Endothelial cell (in vitro differentiated cells): ENCODE measurements at regions not wholly inside any gene's neighbourhood (a gene's known extent, or its start where the extent isn't known, plus 50 kb on each side); places are given as distances from the start of the nearest gene placed in this dataset.

Source experiments
- DNase-seq: peaks from one replicate; pipeline ENCODE4 v3.0.0; 2021; ENCODE audit warnings: low spot score
- H3K27ac Mint-ChIP-seq: one replicate; pipeline ENCODE4 v1.8.0; 2021; ENCODE audit warnings: mixed read lengths, inconsistent platforms; ENCODE audit not compliant: unreplicated experiment
- H3K27me3 Mint-ChIP-seq: one replicate; pipeline ENCODE4 v1.8.0; 2021; ENCODE audit warnings: mild to moderate bottlenecking, moderate library complexity, mixed read lengths, inconsistent platforms; ENCODE audit not compliant: unreplicated experiment
- H3K36me3 Mint-ChIP-seq: one replicate; pipeline ENCODE4 v1.8.0; 2021; ENCODE audit warnings: mild to moderate bottlenecking, low read depth, mixed read lengths, inconsistent platforms; ENCODE audit not compliant: unreplicated experiment
- H3K4me1 Mint-ChIP-seq: one replicate; pipeline ENCODE4 v1.8.0; 2021; ENCODE audit warnings: mild to moderate bottlenecking, mixed read lengths, inconsistent platforms; ENCODE audit not compliant: unreplicated experiment
- H3K4me3 Mint-ChIP-seq: one replicate; pipeline ENCODE4 v1.8.0; 2021; ENCODE audit warnings: mild to moderate bottlenecking, mixed read lengths, inconsistent platforms; ENCODE audit not compliant: unreplicated experiment
- H3K9me3 Mint-ChIP-seq: one replicate; pipeline ENCODE4 v1.8.0; 2021; ENCODE audit warnings: mixed read lengths, inconsistent platforms; ENCODE audit not compliant: unreplicated experiment
- TF ChIP-seq, protein P1 (sequence below): fragments of 200-600 bp; sonication (generic); IDR thresholded peaks from one replicate; pipeline ENCODE4 v1.5.0; 2021; ENCODE audit warnings: antibody characterized with exemption; ENCODE audit not compliant: unreplicated experiment

GRCh38 chr21:23452384-23453083, 2154.7 kb downstream of the MRPL39 start:
- no peak overlapping the region for H3K4me3 Mint-ChIP-seq
- no peaks in the 10 kb centered on the region for H3K36me3 Mint-ChIP-seq
- H3K27ac Mint-ChIP-seq: no peak overlapping the region
- H3K9me3 Mint-ChIP-seq: no peaks in the 10 kb centered on the region
- peak; percentile 34 for DNase-seq
- H3K4me1 Mint-ChIP-seq: no peaks in the 10 kb centered on the region
- peaks cover 1% of the 10 kb centered on the region for H3K27me3 Mint-ChIP-seq
- TF ChIP-seq, protein P1, sequence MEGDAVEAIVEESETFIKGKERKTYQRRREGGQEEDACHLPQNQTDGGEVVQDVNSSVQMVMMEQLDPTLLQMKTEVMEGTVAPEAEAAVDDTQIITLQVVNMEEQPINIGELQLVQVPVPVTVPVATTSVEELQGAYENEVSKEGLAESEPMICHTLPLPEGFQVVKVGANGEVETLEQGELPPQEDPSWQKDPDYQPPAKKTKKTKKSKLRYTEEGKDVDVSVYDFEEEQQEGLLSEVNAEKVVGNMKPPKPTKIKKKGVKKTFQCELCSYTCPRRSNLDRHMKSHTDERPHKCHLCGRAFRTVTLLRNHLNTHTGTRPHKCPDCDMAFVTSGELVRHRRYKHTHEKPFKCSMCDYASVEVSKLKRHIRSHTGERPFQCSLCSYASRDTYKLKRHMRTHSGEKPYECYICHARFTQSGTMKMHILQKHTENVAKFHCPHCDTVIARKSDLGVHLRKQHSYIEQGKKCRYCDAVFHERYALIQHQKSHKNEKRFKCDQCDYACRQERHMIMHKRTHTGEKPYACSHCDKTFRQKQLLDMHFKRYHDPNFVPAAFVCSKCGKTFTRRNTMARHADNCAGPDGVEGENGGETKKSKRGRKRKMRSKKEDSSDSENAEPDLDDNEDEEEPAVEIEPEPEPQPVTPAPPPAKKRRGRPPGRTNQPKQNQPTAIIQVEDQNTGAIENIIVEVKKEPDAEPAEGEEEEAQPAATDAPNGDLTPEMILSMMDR: no peak

DNA sequence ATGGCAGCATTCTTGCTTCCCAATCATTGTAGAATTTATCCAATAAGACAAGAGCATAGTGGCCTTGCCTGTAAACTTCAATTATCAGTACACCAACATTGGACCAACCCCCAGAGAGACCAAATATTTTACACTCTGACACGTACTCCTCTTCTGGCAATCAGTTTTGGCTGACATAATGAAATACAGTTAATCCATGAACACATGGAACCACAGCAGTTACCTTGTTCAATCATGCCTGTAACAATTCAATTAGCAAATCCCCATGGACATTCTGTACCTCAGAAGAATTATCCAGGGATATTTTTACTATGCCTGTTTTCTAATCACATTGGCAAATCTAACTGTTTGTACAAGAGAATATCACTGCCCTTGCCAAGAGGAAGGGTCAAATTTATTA, 2162.0 kb downstream of the MRPL39 start:
- TF ChIP-seq, protein P1: no peak
- Mint-ChIP-seq H3K9me3 (no peaks in the 10 kb centered on the region), H3K36me3 (no peaks in the 10 kb centered on the region), H3K27me3 (peaks cover 1% of the 10 kb centered on the region), H3K4me1 (no peaks in the 10 kb centered on the region), H3K4me3 (no peak overlapping the region), H3K27ac (no peak overlapping the region)
- no peak for DNase-seq

DNA sequence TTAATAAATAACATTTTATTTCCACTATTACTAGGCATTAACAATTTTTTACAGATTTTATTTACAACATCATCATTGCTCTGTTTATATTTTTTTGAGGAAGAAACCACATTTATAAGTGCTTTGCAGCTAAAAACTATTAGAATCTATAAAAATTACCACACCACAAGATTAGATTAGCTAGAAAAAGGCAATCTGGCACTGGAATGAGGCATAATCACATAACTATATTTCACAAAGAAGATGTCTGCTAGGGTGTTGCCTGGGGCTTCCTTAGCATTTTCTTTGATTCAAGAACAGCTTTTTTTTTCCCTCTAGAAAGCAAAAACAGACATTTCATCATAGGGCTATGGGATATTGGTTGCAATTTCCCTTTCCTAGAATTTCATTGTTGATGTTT, 2169.2 kb downstream of the MRPL39 start:
- Mint-ChIP-seq H3K27ac (no peak overlapping the region), H3K36me3 (no peaks in the 10 kb centered on the region), H3K9me3 (peaks cover 6% of the 10 kb centered on the region), H3K4me1 (no peaks in the 10 kb centered on the region), H3K4me3 (no peak overlapping the region), H3K27me3 (peaks cover 5% of the 10 kb centered on the region)
- DNase-seq: no peak
- TF ChIP-seq, protein P1: no peak

DNA sequence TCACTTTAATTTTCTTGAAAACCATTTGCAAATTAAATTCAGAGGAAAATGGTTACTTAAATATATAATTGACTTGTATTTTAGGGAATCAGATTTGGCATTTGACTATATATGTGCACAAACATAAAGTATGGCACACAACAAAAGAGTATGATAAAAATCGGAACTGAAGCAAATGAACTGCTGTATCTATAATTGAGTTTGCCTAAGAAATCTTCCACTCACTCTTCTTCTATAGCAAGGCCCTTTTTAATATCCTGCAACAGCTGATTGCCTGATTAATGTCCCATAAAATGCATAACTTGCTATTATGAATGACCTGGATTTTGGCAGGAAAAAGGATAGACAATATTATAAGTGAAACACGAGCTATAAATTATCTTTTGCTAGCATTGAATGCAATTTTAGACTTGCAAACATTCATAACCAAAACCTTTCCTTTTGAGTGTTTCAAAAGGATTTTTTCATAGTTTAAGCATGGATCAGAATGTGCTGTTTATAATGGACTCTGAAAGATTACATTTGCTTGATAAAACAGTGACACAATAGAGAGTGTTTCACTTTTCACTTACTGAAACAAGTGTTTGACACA, 2204.3 kb downstream of the MRPL39 start:
- TF ChIP-seq, protein P1: no peak
- Mint-ChIP-seq H3K27me3 (no peaks in the 10 kb centered on the region), H3K9me3 (no peaks in the 10 kb centered on the region), H3K27ac (no peak overlapping the region), H3K4me1 (no peaks in the 10 kb centered on the region), H3K36me3 (no peaks in the 10 kb centered on the region), H3K4me3 (no peak overlapping the region)
- no peak for DNase-seq

DNA sequence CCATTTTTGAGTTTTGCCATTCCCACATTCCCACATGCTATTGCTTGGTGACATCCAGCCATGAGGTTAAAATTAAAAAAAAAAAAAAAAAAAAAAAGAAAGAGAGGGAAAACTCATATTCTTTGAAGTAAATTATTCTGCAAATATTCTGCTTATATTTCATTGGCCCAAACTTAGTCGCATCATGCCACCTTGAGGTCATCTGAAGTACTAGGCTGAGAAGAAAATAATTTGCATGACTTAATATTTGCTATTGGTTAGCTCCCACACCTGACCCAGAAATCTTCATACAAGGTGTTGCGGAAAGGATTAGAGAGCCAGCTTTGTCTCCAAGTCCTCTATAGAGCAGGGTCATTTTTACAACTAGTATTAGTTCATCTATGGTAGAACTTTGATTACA, 2206.0 kb downstream of the MRPL39 start:
- Mint-ChIP-seq H3K9me3 (no peaks in the 10 kb centered on the region), H3K4me1 (no peaks in the 10 kb centered on the region), H3K4me3 (no peak overlapping the region), H3K27me3 (no peaks in the 10 kb centered on the region), H3K27ac (no peak overlapping the region), H3K36me3 (no peaks in the 10 kb centered on the region)
- no peak for DNase-seq
- TF ChIP-seq, protein P1: peak; percentile 58
